ENCODE measurements at regions not wholly inside any gene's neighbourhood (a gene's known extent, or its start where the extent isn't known, plus 50 kb on each side); places are given as distances from the start of the nearest gene placed in this dataset.
A peak's percentile ranks its signal among the peaks of the same experiment; 100 is the strongest.

DNA sequence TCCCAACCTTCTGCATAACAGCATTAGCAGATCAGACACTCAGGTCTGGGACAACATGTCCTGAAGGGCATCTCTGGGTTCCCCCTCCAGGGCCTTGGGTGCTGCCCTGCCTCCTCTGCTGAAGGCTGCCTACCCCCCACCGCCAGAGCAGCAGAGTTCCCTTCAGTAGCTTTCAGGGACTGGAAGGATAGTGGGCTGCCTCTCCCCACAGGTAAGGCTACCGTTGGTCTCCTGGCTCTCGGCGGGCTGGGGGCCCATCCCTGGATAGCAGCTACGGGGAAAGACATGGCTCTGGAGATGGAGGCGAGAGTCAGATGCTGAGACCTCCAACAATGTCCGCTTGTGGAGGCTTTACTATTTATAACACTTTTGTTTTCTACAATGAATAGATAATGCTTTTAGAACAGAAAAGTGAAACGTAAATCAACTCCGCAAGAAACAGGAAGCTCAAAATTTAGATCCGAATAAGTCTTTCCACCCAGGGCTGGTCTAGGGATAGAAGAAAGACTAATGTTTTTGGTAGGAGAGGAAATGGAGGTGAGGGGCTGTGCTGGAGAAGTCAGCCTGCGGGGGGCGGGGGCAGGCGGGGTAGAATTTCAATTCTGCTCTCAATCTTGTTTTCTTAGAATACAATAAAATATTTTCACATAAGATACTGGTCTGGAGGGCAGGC, 58.4 kb downstream of the ARL4C start:
- DNase-seq, result no peak

GRCh38 chr2:234437642-234438304, 59.1 kb downstream of the ARL4C start:
- no peak for DNase-seq

DNA sequence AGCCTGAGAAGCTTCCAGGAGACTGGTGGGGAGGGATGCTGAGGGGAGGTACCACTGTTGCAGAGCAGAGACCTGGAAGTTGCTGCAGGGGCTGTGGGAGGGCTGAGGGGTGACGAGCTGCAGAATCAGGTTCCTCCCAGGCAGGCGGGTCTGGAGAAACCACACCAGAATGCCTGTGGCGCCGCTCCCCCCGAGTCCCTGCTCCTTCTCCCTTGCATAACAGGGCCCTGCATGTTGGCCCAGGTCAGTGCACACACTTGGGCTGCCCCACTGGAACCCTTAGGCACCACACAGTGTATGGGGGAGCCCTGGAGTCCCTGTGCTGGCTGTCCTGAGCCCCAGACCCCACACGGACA, 60.4 kb downstream of the ARL4C start:
- DNase-seq, result no peak

GRCh38 chr2:234435836-234436481, 60.9 kb downstream of the ARL4C start:
- DNase-seq, result no peak

GRCh38 chr2:234433201-234433600, 63.7 kb downstream of the ARL4C start:
- DNase-seq, result no peak

DNA sequence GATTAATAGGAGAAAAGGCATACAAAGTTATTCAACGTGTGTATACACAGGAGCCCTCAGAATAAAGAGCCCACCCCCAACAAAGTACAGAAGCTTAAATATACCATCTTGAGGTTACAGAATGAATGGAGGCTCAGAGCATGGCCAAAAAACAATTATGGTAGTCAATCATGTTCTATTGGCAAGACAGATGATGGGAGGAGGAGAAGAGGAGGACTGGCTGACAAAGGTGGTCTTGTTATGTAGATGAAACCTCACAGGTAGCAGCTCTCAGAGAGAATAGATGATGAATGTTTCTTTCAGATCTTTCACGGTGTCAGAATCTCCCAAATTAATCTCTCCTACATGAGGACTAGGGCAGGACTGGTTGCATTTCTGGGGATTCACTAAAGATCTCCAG, 66.0 kb downstream of the ARL4C start:
- no peak for DNase-seq

DNA sequence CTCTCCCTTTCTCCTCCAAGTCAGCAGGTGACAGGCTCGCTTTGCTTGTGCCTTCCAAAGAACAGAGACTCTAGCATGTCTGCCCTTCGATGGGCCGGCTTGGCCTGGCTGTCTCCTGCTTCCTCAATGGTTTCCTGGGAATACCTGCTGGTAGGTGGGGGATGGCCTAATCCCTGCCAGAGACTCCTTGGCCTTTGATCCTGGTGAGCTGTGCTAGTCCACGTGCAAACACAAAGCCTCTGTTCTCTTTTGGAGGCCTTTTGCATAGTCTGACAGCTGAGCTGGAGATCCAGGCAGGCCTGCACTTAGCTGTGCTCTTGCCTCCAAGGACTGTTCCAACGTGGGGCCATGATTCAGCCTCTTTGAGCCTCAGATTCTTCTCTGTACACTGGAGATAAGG, 67.6 kb downstream of the ARL4C start:
- DNase-seq, result no peak

GRCh38 chr2:234427081-234428061, 69.5 kb downstream of the ARL4C start:
- DNase-seq, result peak; percentile 41

- no peak for DNase-seq
These were observed 70.3 kb downstream of the ARL4C start for GRCh38 chr2:234426616-234427015.

GRCh38 chr2:234425639-234426603, 71.0 kb downstream of the ARL4C start:
- no peak for DNase-seq

DNA sequence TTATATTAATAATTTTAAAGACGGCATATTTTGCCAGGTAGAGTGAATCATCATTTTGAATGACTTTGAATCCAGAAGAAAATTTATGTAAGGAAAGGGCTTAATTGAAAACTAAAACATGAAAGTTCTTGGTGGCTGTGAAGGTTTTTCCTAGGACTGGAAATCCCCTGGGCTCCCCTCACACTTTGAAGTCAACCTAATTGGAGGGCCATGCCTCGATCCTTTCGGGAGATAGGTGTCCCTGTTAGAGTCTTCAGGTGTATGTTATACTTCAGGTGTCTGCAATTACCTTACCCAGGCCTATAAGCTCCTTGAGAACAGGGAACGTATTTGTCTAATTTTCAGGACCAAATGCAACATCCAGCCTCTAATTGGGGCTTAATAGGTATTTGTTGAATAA, 73.0 kb downstream of the ARL4C start:
- DNase-seq, result no peak

DNA sequence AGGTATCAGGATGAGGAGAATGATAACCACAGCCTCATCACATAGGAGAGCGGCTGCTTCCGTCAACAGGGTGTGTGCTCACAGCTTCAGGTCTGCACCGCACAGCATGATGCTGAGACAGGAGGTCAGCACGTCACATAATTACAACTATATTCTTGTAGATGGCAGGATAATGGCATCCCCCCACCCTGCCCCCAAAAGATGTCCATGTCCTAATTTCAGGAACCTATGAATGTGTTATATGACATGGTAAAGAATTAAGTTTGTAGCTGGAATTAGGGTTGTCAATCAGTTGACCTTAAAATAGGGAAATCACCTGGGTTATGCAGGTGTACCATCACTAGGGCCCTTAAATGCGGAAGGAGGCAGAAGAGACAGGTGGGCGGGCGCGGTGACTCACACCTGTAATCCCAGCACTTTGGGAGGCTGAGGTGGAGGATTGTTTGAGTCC, 73.9 kb downstream of the ARL4C start:
- no peak for DNase-seq

GRCh38 chr2:234422273-234422732, 74.6 kb downstream of the ARL4C start:
- DNase-seq, result no peak

GRCh38 chr2:234420408-234420807, 76.5 kb downstream of the ARL4C start:
- DNase-seq, result no peak

DNA sequence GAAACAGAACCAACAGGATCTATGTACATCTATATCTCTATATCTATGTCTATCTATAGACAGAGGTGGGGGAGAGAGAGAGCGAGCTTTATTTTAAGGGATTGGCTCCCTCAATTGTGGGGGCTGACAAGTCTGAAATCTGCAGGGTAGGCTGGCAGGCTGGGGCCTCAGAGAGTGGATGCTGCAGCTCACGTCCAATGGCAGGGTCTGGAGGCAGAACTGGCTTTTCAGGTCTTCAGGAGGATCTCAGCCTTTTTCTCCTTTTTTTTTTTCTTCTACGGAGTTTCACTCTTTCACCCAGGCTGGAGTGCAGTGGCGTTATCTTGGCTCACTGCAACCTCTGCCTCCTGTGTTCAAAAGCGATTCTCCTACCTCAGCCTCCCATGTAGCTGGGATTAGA, 77.2 kb downstream of the ARL4C start:
- no peak for DNase-seq

- no peak for DNase-seq
These were observed 81.2 kb downstream of the ARL4C start for GRCh38 chr2:234415706-234416105.

DNA sequence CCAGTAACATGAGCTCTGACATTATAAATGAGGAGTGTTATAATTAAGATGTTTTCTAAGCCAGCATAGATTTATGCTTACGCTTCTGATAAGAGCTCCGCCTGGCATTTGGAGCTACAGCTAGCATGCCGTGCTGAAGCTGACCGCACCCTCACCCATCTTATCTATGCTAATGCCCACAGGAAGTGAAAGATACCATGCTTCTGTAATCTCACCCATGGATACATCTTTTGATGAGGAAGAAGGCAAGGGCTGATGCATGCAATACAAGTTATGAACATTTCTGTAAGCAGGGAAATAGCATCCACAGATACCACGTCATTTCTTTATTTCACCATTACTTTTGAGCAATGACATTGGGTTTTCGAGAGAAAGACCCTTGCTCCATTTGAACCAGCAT, 82.3 kb downstream of the ARL4C start:
- no peak for DNase-seq

GRCh38 chr2:234412726-234413125, 84.2 kb downstream of the ARL4C start:
- DNase-seq, result no peak

DNA sequence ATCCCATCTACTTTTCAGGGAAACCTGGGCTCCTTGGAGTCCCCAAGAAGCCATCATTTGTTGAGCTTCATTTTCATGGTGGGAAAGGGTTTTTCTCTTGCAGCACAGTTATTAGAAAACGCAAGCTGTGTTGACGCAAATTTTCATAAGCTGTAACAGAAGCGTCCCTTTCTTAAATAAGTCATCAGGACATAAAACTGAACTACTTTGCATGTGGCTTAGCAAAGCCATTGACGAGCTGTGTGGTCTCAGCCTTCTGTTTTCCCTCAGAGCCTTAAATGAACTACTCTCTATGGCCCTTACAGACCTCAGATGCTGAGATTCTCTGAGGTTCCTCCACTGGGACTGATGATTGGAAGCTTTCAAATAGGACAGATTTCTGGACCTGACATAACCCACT, 85.1 kb downstream of the ARL4C start:
- no peak for DNase-seq

DNA sequence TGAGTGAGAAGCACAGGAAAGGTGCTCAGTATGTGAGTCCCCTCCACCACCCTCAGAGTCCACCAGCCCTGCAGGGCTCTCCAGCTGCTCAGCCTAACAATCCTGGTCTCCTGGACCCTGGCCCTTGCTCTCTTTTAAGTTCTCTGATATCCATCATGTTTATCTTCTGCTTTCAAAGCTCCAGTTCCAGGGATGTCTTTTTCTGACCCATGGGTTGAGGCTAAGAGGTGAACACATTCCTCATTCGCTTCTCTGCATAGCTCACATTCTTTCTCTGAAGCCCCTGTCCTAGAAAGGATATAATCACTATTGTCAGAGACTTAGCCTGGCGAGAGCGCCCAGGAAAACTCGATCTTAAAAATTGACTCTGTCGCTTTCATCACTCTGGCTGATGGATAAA, 86.4 kb downstream of the ARL4C start:
- no peak for DNase-seq

DNA sequence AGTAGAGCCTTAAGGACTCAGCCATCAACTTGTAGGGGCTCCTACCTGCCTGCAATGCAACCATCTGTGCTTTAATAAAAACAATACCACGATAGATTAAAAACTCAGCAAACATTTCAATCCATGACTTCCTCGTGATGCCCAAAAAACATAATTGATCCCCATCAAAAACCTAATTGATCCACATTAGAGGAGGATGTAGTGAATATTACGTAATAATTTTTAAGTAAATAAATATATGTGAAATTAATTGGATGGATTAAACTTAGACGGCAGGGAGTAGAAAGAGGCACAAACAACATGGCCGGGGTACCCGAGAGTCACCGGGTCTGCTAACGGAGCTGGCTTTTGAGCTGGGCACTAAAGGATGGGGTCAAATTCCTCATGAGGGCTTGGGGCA, 87.3 kb downstream of the ARL4C start:
- DNase-seq, result no peak

Data from right kidney (tissue), 1 donor.